Hepatocyte (in vitro differentiated cells): ENCODE measurements at regions not wholly inside any gene's neighbourhood (a gene's known extent, or its start where the extent isn't known, plus 50 kb on each side); places are given as distances from the start of the nearest gene placed in this dataset.

ENCODE experiments used
- EZH2 ChIP-seq: fragments of 200-600 bp; sonication (generic); IDR thresholded peaks from 2 replicates; pipeline ENCODE4 v1.6.1; 2016; ENCODE audit warnings: antibody characterized with exemption, mild to moderate bottlenecking, borderline replicate concordance
- EZH2phosphoT487 ChIP-seq: fragments of 200-600 bp; sonication (generic); IDR thresholded peaks from one replicate; pipeline ENCODE4 v1.6.1; 2018; ENCODE audit warnings: antibody characterized with exemption, mild to moderate bottlenecking, low read depth, moderate library complexity; ENCODE audit not compliant: unreplicated experiment, severe bottlenecking
- TF ChIP-seq, protein P1 (sequence below): fragments of 200-600 bp; sonication (generic); IDR thresholded peaks from 2 replicates; pipeline ENCODE4 v1.5.1; 2016; ENCODE audit warnings: antibody characterized with exemption, mild to moderate bottlenecking; ENCODE audit not compliant: poor library complexity

DNA sequence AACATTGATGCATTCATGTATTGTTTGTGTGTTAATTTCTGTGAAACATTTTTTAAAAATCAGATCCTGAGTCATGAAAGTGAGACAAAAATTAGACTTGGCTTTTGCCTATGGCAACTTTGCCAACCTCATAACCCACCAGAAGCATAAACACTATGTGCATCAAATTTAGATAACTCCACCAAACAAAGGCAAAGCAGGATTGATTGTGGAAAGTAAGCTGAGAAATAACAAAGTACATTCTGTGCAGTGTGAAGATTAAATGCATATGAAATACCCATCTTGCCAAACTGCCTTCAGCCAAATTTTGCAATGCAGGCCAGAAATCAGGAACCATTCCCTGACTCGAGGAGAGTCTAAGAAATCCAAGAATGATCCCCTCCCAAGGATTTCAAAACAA is 493.4 kb downstream of the AJAP1 start:
- TF ChIP-seq, protein P1, sequence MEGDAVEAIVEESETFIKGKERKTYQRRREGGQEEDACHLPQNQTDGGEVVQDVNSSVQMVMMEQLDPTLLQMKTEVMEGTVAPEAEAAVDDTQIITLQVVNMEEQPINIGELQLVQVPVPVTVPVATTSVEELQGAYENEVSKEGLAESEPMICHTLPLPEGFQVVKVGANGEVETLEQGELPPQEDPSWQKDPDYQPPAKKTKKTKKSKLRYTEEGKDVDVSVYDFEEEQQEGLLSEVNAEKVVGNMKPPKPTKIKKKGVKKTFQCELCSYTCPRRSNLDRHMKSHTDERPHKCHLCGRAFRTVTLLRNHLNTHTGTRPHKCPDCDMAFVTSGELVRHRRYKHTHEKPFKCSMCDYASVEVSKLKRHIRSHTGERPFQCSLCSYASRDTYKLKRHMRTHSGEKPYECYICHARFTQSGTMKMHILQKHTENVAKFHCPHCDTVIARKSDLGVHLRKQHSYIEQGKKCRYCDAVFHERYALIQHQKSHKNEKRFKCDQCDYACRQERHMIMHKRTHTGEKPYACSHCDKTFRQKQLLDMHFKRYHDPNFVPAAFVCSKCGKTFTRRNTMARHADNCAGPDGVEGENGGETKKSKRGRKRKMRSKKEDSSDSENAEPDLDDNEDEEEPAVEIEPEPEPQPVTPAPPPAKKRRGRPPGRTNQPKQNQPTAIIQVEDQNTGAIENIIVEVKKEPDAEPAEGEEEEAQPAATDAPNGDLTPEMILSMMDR, result no peak
- TF ChIP-seq EZH2phosphoT487 (no peak), EZH2 (no peak)
